ENCODE measurements at regions not wholly inside any gene's neighbourhood (a gene's known extent, or its start where the extent isn't known, plus 50 kb on each side); places are given as distances from the start of the nearest gene placed in this dataset.

GRCh38 chr5:3034881-3035280 lies 283.4 kb upstream of the IRX2 start:
- no peak for TF ChIP-seq CTCF (IDR thresholded peaks at IDR 0.05)
- no peak for TF ChIP-seq EZH2 (IDR thresholded peaks at IDR 0.05; ENCODE audit: borderline replicate concordance, insufficient read depth, low read depth, low read length, poor library complexity, severe bottlenecking)
